Posterior vena cava (tissue), 2 donors: ENCODE measurements at regions not wholly inside any gene's neighbourhood (a gene's known extent, or its start where the extent isn't known, plus 50 kb on each side); places are given as distances from the start of the nearest gene placed in this dataset.

ENCODE experiments used
- DNase-seq: peaks from one replicate; pipeline ENCODE4 v3.0.0-alpha.2; 2020; ENCODE audit warnings: low spot score
- intact Hi-C, 2 donors: fragments of 100-400 bp; cut with DNase I; formaldehyde crosslinking; loops; one replicate each; pipeline versions ENCODE4 v1.14.1 to v1.14.2; 2022 to 2023
- donor health status: DM: yes; HTN: yes; CAD: no.
- donor health status: DM: yes; HTN: yes; CAD: no.

- intact Hi-C loops = no loop called here
Observed at GRCh38 chr6:105763866-105764265, 322.3 kb upstream of the PRDM1 start.

GRCh38 chr6:105760746-105761145 lies 325.4 kb upstream of the PRDM1 start:
- intact Hi-C loops = no loop called here
- DNase-seq = no peak

More at GRCh38 chr6:105763866-105764265, 322.3 kb upstream of the PRDM1 start:
- no peak for DNase-seq

GRCh38 chr6:105759946-105760345 lies 326.2 kb upstream of the PRDM1 start:
- intact Hi-C loops = no loop called here
- no peak for DNase-seq

- intact Hi-C loops = no loop called here
Observed at GRCh38 chr6:105759015-105759414, 327.1 kb upstream of the PRDM1 start.

GRCh38 chr6:105757512-105758200 lies 328.5 kb upstream of the PRDM1 start:
- intact Hi-C loops = no loop called here
- no peak for DNase-seq

More at GRCh38 chr6:105759015-105759414, 327.1 kb upstream of the PRDM1 start:
- DNase-seq = no peak

GRCh38 chr6:105755885-105756284 lies 330.3 kb upstream of the PRDM1 start:
- DNase-seq = no peak
- intact Hi-C loops = no loop called here

GRCh38 chr6:105753620-105754211 lies 332.4 kb upstream of the PRDM1 start:
- intact Hi-C loops = no loop called here
- no peak for DNase-seq

- no peak for DNase-seq
- intact Hi-C loops = no loop called here
Observed at GRCh38 chr6:105753207-105753606, 332.9 kb upstream of the PRDM1 start.

- DNase-seq = no peak
- intact Hi-C loops = no loop called here
Observed at GRCh38 chr6:105750089-105750488, 336.0 kb upstream of the PRDM1 start.

- intact Hi-C loops = no loop called here
- no peak for DNase-seq
Observed at GRCh38 chr6:105748737-105749161, 337.4 kb upstream of the PRDM1 start.

- no peak for DNase-seq
- intact Hi-C loops = no loop called here
Observed at GRCh38 chr6:105747823-105748405, 338.2 kb upstream of the PRDM1 start.

GRCh38 chr6:105746509-105746908 lies 339.6 kb upstream of the PRDM1 start:
- DNase-seq = no peak
- intact Hi-C loops = no loop called here

- intact Hi-C loops = no loop called here
- no peak for DNase-seq
Observed at GRCh38 chr6:105746130-105746505, 340.0 kb upstream of the PRDM1 start.

GRCh38 chr6:105745464-105746129 lies 340.5 kb upstream of the PRDM1 start:
- intact Hi-C loops = no loop called here
- DNase-seq = no peak

GRCh38 chr6:105744815-105745214 lies 341.3 kb upstream of the PRDM1 start:
- intact Hi-C loops = no loop called here
- no peak for DNase-seq

GRCh38 chr6:105740946-105741645 lies 338.2 kb upstream of the PREP start:
- no peak for DNase-seq
- intact Hi-C loops = no loop called here

- DNase-seq = no peak
Observed at GRCh38 chr6:105739764-105740163, 336.9 kb upstream of the PREP start.

GRCh38 chr6:105733556-105734162 lies 330.8 kb upstream of the PREP start:
- DNase-seq = no peak
- intact Hi-C loops = no loop called here

More at GRCh38 chr6:105739764-105740163, 336.9 kb upstream of the PREP start:
- intact Hi-C loops = no loop called here

GRCh38 chr6:105728995-105729394 lies 326.1 kb upstream of the PREP start:
- no peak for DNase-seq
- intact Hi-C loops = no loop called here
